Keratinocyte (primary cell): ENCODE measurements at regions not wholly inside any gene's neighbourhood (a gene's known extent, or its start where the extent isn't known, plus 50 kb on each side); places are given as distances from the start of the nearest gene placed in this dataset.

ENCODE experiments used
- DNase-seq: peaks from one replicate; pipeline ENCODE4 v3.0.0-alpha.2; 2011; ENCODE audit warnings: low read depth, missing footprints, low spot score
- FAIRE-seq: peaks from 2 replicates; lab custom pipeline; 2011; peaks lifted over from hg19 to GRCh38; lab: Jason Lieb, UNC
- H2AFZ ChIP-seq: 2 replicates; pipeline ENCODE4 v1.6.0; 2012; ENCODE audit warnings: low read length, control low read depth, inconsistent platforms; ENCODE audit not compliant: control insufficient read depth
- H3K27ac ChIP-seq: 2 replicates; pipeline ENCODE4 v1.5.1; 2011; ENCODE audit warnings: low read length; ENCODE audit not compliant: control insufficient read depth, insufficient read depth
- H3K27me3 ChIP-seq: 3 replicates; pipeline ENCODE4 v1.6.0; 2011; ENCODE audit warnings: low read length; ENCODE audit not compliant: control insufficient read depth, insufficient read depth; ENCODE audit errors: extremely low read depth
- H3K36me3 ChIP-seq, 2 experiments: 2 replicates in 1 of 2; 3 replicates in 1 of 2; pipeline ENCODE4 v1.5.1; 2011; ENCODE audit warnings: low read length in 2 of 2, mild to moderate bottlenecking in 1 of 2; ENCODE audit not compliant: control insufficient read depth in 2 of 2, insufficient read depth in 2 of 2; ENCODE audit errors: extremely low read depth in 1 of 2
- H3K4me1 ChIP-seq: 3 replicates; pipeline ENCODE4 v1.5.1; 2011; ENCODE audit warnings: low read length; ENCODE audit not compliant: control insufficient read depth, insufficient read depth; ENCODE audit errors: extremely low read depth
- H3K4me2 ChIP-seq: 3 replicates; pipeline ENCODE4 v1.6.0; 2011; ENCODE audit warnings: low read depth, low read length; ENCODE audit not compliant: control insufficient read depth, insufficient read depth; ENCODE audit errors: extremely low read depth
- H3K4me3 ChIP-seq, 3 experiments: fragments of 200-600 bp in 1 of 3; sonication (generic) in 1 of 3; 2 replicates in 2 of 3; 3 replicates in 1 of 3; pipeline ENCODE4 v1.5.1; 2011 to 2016; ENCODE audit warnings: low read length in 3 of 3, mild to moderate bottlenecking in 3 of 3, control low read depth in 2 of 3, inconsistent platforms in 1 of 3, low read depth in 1 of 3, mixed read lengths in 1 of 3, mixed run types in 1 of 3, moderate library complexity in 1 of 3; ENCODE audit not compliant: control insufficient read depth in 2 of 3, insufficient read depth in 2 of 3; ENCODE audit errors: extremely low read depth in 1 of 3
- H3K79me2 ChIP-seq: 2 replicates; pipeline ENCODE4 v1.6.0; 2012; ENCODE audit warnings: low read length; ENCODE audit not compliant: control insufficient read depth, insufficient read depth
- H3K9ac ChIP-seq: 3 replicates; pipeline ENCODE4 v1.6.0; 2011; ENCODE audit warnings: low read length; ENCODE audit not compliant: control insufficient read depth, insufficient read depth; ENCODE audit errors: extremely low read depth
- H3K9me1 ChIP-seq: 3 replicates; pipeline ENCODE4 v1.6.0; 2011; ENCODE audit warnings: low read length; ENCODE audit not compliant: control insufficient read depth, insufficient read depth; ENCODE audit errors: extremely low read depth
- H3K9me3 ChIP-seq: 2 replicates; pipeline ENCODE4 v1.5.1; 2012; ENCODE audit warnings: low read depth, low read length; ENCODE audit not compliant: control insufficient read depth
- H4K20me1 ChIP-seq: 3 replicates; pipeline ENCODE4 v1.6.0; 2011; ENCODE audit warnings: low read length; ENCODE audit not compliant: control insufficient read depth, insufficient read depth; ENCODE audit errors: extremely low read depth
- EZH2 ChIP-seq: IDR thresholded peaks from one replicate; pipeline ENCODE4 v1.6.1; 2012; ENCODE audit warnings: inconsistent platforms, mild to moderate bottlenecking, low read length, moderate library complexity
- dilution Hi-C: fragments of 300-500 bp; cut with MboI; formaldehyde crosslinking; loops from one replicate; pipeline ENCODE4 v1.7.0; 2020; ENCODE audit warnings: low sequenced_read_pairs; ENCODE audit not compliant: extremely low pct_ligation_motif_present
- TF ChIP-seq, protein P1 (sequence below), 3 experiments: IDR thresholded peaks in 1 of 3; conservative IDR thresholded peaks in 1 of 3; optimal IDR thresholded peaks in 1 of 3; 2 replicates in 2 of 3; 3 replicates in 1 of 3; pipeline versions ENCODE3 to v1.5.1; 2011; ENCODE audit warnings: low read length in 3 of 3, mild to moderate bottlenecking in 3 of 3, moderate library complexity in 2 of 3, control low read depth in 1 of 3, inconsistent platforms in 1 of 3; ENCODE audit not compliant: insufficient read depth in 2 of 3; ENCODE audit errors: extremely low read depth in 1 of 3

DNA sequence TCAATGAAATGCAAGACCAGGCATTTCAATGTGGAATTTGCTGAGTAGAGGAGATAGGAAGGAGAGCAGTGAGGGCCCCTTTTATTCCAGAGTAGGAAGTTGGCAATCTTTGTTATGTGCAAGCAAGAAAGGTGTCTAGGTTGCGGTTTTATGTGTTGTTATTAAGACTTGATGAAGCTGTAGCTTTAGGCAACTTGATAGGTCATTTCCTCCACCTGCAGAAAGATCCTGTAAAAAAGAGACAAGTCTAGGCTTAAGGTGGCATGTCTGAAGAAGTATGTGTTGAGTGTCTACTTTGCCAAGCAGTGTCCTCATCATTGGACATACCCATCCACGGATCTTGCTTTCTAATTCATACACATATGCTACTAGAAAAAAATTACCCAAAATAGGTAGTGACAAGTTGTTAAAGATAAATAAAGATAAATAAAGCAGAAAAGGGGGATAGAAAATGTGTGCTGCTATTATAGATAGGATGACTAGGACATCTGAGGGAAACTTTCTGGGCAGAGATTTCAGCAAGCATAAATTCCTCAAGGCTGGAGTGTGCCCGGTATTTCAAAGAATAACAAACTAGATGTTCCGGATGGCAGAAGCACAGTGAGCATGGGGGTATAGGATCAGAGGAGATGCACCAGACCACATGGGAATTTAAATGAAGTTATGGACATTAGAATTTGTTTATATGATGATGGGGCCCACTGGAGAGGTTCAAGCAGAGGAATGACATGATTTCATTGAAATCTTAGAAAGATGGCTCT is 335.0 kb downstream of the TGFB2 start:
- H3K9me1 ChIP-seq: no peaks in the 10 kb centered on the region
- no peaks in the 10 kb centered on the region for H3K9me3 ChIP-seq
- peak overlapping the region; percentile 54 for H2AFZ ChIP-seq
- H4K20me1 ChIP-seq: no peaks in the 10 kb centered on the region
- H3K27me3 ChIP-seq: no peaks in the 10 kb centered on the region
- H3K9ac ChIP-seq: no peak overlapping the region
- dilution Hi-C loops: no loop called here
- H3K79me2 ChIP-seq: no peaks in the 10 kb centered on the region
- FAIRE-seq (peak; percentile 98), DNase-seq (peak; percentile 80)
- H3K4me1 ChIP-seq: peaks cover 32% of the 10 kb centered on the region
- peak overlapping the region; percentile 30 for H3K4me2 ChIP-seq
- peak overlapping the region; percentile 43 for H3K27ac ChIP-seq
- H3K36me3 ChIP-seq: no peaks in the 10 kb centered on the region
- no peak for TF ChIP-seq EZH2
- TF ChIP-seq, protein P1, sequence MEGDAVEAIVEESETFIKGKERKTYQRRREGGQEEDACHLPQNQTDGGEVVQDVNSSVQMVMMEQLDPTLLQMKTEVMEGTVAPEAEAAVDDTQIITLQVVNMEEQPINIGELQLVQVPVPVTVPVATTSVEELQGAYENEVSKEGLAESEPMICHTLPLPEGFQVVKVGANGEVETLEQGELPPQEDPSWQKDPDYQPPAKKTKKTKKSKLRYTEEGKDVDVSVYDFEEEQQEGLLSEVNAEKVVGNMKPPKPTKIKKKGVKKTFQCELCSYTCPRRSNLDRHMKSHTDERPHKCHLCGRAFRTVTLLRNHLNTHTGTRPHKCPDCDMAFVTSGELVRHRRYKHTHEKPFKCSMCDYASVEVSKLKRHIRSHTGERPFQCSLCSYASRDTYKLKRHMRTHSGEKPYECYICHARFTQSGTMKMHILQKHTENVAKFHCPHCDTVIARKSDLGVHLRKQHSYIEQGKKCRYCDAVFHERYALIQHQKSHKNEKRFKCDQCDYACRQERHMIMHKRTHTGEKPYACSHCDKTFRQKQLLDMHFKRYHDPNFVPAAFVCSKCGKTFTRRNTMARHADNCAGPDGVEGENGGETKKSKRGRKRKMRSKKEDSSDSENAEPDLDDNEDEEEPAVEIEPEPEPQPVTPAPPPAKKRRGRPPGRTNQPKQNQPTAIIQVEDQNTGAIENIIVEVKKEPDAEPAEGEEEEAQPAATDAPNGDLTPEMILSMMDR (optimal IDR thresholded peaks at IDR 0.05 in 1 of 3, IDR thresholded peaks at IDR 0.05 in 1 of 3, conservative IDR thresholded peaks at IDR 0.05 in 1 of 3; ENCODE audit: extremely low read depth in 1 of 3, insufficient read depth in 2 of 3, low read length in 3 of 3): no peak
- peak overlapping the region in 1 of 3 experiments; percentile 39 for H3K4me3 ChIP-seq

DNA sequence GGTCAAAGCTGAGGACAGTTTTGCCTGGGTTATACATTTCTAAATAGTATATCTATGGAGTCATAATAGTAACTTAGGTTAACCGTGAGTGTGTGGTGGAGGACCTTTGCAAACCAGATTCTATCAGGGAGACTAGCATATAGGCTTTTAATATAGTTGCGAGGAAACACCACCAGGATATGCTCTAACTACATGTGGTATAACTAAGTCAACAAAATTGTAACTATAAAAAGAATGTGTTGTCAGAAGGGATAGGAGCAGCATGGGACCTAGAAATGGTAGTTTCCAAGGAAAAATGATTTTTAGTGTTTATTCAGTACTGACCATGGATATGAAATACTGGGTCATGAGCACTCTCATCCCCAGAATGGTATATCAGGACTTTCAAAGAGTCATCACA is 338.1 kb downstream of the TGFB2 start:
- peak; percentile 36 for FAIRE-seq
- dilution Hi-C loops: no loop called here

More for the DNA sequence above, 338.1 kb downstream of the TGFB2 start:
- no peak overlapping the region for H3K9ac ChIP-seq
- H3K4me2 ChIP-seq: no peak overlapping the region
- H3K9me3 ChIP-seq: no peaks in the 10 kb centered on the region
- no peaks in the 10 kb centered on the region for H3K9me1 ChIP-seq
- H3K27ac ChIP-seq: no peak overlapping the region
- H3K36me3 ChIP-seq: no peaks in the 10 kb centered on the region
- no peak overlapping the region for H2AFZ ChIP-seq
- H3K4me1 ChIP-seq: peaks cover 25% of the 10 kb centered on the region
- H3K27me3 ChIP-seq: no peaks in the 10 kb centered on the region
- no peaks in the 10 kb centered on the region for H3K79me2 ChIP-seq
- no peak for DNase-seq
- H3K4me3 ChIP-seq: no peak overlapping the region
- TF ChIP-seq EZH2: no peak
- TF ChIP-seq, protein P1 (optimal IDR thresholded peaks at IDR 0.05 in 1 of 3, IDR thresholded peaks at IDR 0.05 in 1 of 3, conservative IDR thresholded peaks at IDR 0.05 in 1 of 3; ENCODE audit: extremely low read depth in 1 of 3, insufficient read depth in 2 of 3, low read length in 3 of 3): no peak
- H4K20me1 ChIP-seq: no peaks in the 10 kb centered on the region
